GM19468 (cell line): ENCODE measurements at regions not wholly inside any gene's neighbourhood (a gene's known extent, or its start where the extent isn't known, plus 50 kb on each side); places are given as distances from the start of the nearest gene placed in this dataset.
"Not testable (repeated sequence)": the region's sequence is repeated elsewhere in the genome, so short reads cannot be mapped to it uniquely, and the experiment has no call there.

Experiments used
- ATAC-seq: cut with Tn5 transposase; IDR thresholded peaks from one replicate; pipeline ENCODE4 v1.9.1; 2021; ENCODE audit warnings: mild to moderate bottlenecking, moderate library complexity, moderate number of reproducible peaks; ENCODE audit not compliant: unreplicated experiment; ENCODE audit errors: extremely low read depth

GRCh38 chr3:81080608-81081007, 680.8 kb downstream of the GBE1 start:
- no peak for ATAC-seq

GRCh38 chr3:81072591-81072990, 688.9 kb downstream of the GBE1 start:
- no peak for ATAC-seq

- ATAC-seq = no peak
These were observed 692.9 kb downstream of the GBE1 start for GRCh38 chr3:81068546-81068945.

GRCh38 chr3:81063896-81064295, 697.5 kb downstream of the GBE1 start:
- no peak for ATAC-seq

GRCh38 chr3:81051133-81051532, 710.3 kb downstream of the GBE1 start:
- ATAC-seq = not testable (repeated sequence)

GRCh38 chr3:81048058-81048665, 713.3 kb downstream of the GBE1 start:
- no peak for ATAC-seq

GRCh38 chr3:81045976-81046375, 715.5 kb downstream of the GBE1 start:
- no peak for ATAC-seq

- ATAC-seq = no peak
These were observed 716.2 kb downstream of the GBE1 start for GRCh38 chr3:81045246-81045645.

- ATAC-seq = no peak
These were observed 717.7 kb downstream of the GBE1 start for GRCh38 chr3:81043660-81044199.

GRCh38 chr3:81043009-81043408, 718.4 kb downstream of the GBE1 start:
- no peak for ATAC-seq

- no peak for ATAC-seq
These were observed 720.1 kb downstream of the GBE1 start for GRCh38 chr3:81041331-81041730.

- ATAC-seq = no peak
These were observed 721.3 kb downstream of the GBE1 start for GRCh38 chr3:81040107-81040506.

- ATAC-seq = no peak
These were observed 727.8 kb downstream of the GBE1 start for GRCh38 chr3:81033684-81034083.

GRCh38 chr3:81033185-81033584, 728.3 kb downstream of the GBE1 start:
- ATAC-seq = no peak

- ATAC-seq = no peak
These were observed 731.6 kb downstream of the GBE1 start for GRCh38 chr3:81029861-81030260.

GRCh38 chr3:81027344-81027743, 734.1 kb downstream of the GBE1 start:
- ATAC-seq = no peak

- ATAC-seq = no peak
These were observed 736.9 kb downstream of the GBE1 start for GRCh38 chr3:81024560-81024959.

GRCh38 chr3:81022339-81022738, 739.1 kb downstream of the GBE1 start:
- no peak for ATAC-seq

- no peak for ATAC-seq
These were observed 748.1 kb downstream of the GBE1 start for GRCh38 chr3:81013360-81013759.

GRCh38 chr3:81005992-81006391, 755.5 kb downstream of the GBE1 start:
- ATAC-seq = no peak

GRCh38 chr3:81003817-81004216, 757.6 kb downstream of the GBE1 start:
- ATAC-seq = no peak

- no peak for ATAC-seq
These were observed 758.3 kb downstream of the GBE1 start for GRCh38 chr3:81003008-81003645.
